C4-2B (cell line): ENCODE measurements at regions not wholly inside any gene's neighbourhood (a gene's known extent, or its start where the extent isn't known, plus 50 kb on each side); places are given as distances from the start of the nearest gene placed in this dataset.

Experiments used
- CTCF ChIP-seq: fragments of 450-650 bp; conservative IDR thresholded peaks from 2 replicates; pipeline ENCODE4 v1.5.1; 2017; ENCODE audit warnings: mild to moderate bottlenecking
- ZFX ChIP-seq: fragments of 450-650 bp; IDR thresholded peaks from 2 replicates; pipeline ENCODE4 v1.6.1; 2017

GRCh38 chr7:85583131-85583953 lies 396.5 kb upstream of the SEMA3D start:
- TF ChIP-seq CTCF (no peak), ZFX (no peak)
